ENCODE measurements at regions not wholly inside any gene's neighbourhood (a gene's known extent, or its start where the extent isn't known, plus 50 kb on each side); places are given as distances from the start of the nearest gene placed in this dataset.

DNA sequence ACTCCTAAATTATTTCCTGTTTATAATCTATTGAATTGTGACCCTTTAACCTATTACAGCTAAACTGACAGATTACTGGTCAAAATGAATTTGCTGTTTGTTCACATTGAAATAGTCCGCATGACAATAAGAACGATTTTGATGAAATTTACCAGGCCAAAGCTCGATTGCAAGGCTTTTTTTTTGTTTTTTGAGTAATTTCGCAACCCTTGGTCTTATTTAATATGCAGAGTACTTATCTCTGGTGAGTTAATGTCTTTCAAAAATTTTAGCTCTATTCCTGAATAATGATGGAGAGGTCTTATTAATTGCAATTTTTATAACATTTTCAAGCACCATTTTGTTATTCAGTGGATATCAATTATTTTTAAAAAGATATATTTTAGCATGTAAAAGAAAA lies 362.4 kb downstream of the OTOL1 start:
- no peak overlapping the region for H3K9ac ChIP-seq (ENCODE audit: insufficient read depth, low read depth, low read length)
- TF ChIP-seq, protein P1, sequence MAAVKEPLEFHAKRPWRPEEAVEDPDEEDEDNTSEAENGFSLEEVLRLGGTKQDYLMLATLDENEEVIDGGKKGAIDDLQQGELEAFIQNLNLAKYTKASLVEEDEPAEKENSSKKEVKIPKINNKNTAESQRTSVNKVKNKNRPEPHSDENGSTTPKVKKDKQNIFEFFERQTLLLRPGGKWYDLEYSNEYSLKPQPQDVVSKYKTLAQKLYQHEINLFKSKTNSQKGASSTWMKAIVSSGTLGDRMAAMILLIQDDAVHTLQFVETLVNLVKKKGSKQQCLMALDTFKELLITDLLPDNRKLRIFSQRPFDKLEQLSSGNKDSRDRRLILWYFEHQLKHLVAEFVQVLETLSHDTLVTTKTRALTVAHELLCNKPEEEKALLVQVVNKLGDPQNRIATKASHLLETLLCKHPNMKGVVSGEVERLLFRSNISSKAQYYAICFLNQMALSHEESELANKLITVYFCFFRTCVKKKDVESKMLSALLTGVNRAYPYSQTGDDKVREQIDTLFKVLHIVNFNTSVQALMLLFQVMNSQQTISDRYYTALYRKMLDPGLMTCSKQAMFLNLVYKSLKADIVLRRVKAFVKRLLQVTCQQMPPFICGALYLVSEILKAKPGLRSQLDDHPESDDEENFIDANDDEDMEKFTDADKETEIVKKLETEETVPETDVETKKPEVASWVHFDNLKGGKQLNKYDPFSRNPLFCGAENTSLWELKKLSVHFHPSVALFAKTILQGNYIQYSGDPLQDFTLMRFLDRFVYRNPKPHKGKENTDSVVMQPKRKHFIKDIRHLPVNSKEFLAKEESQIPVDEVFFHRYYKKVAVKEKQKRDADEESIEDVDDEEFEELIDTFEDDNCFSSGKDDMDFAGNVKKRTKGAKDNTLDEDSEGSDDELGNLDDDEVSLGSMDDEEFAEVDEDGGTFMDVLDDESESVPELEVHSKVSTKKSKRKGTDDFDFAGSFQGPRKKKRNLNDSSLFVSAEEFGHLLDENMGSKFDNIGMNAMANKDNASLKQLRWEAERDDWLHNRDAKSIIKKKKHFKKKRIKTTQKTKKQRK (IDR thresholded peaks at IDR 0.05; ENCODE audit: low read length), result no peak
- H4K20me1 ChIP-seq (ENCODE audit: insufficient read depth, low read length), result no peaks in the 10 kb centered on the region
- DNase-seq (ENCODE audit: low spot score), result no peak
- H3K36me3 ChIP-seq (replicated peaks in 1 of 2; ENCODE audit: control insufficient read depth in 1 of 2, insufficient read depth in 2 of 2, low read length in 2 of 2), result no peaks in the 10 kb centered on the region
- H3K4me2 ChIP-seq (ENCODE audit: low read depth, low read length), result no peak overlapping the region
- H3K27me3 ChIP-seq (ENCODE audit: control insufficient read depth in 1 of 2, insufficient read depth in 2 of 2, low read length in 2 of 2), result no peaks in the 10 kb centered on the region
- ATAC-seq, result no peak
- POLR2A ChIA-PET, result no interaction called here
- H3K4me3 ChIP-seq (replicated peaks in 1 of 3; ENCODE audit: insufficient read depth in 1 of 3, low read depth in 2 of 3, low read length in 3 of 3), result no peak overlapping the region
- H3K9me3 ChIP-seq (ENCODE audit: low read length), result no peaks in the 10 kb centered on the region
- intact Hi-C loops (cut with micrococcal nuclease; ENCODE audit: unreplicated experiment) (no loop called here), in situ Hi-C loops (cut with HindIII; ENCODE audit: extremely low pct_ligation_motif_present, low pct_unique_long_range_greater_than_20kb) (loop anchor here (25.0 kb wide), 1 partner anchor 1178 kb away; no protein-coding TSS in a partner anchor)
- 18% methylated on average over 4 of the region's 4 CpGs for WGBS (ENCODE audit: low lambda C conversion rate)
- no peaks in the 10 kb centered on the region for H3K79me2 ChIP-seq (ENCODE audit: insufficient read depth, low read length)
- no peak overlapping the region for H2AFZ ChIP-seq (ENCODE audit: low read length)
- H3K4me1 ChIP-seq (ENCODE audit: insufficient read depth, low read length), result no peaks in the 10 kb centered on the region
- BruUV-seq (replicated peaks), result no TSS peak
- no peak overlapping the region for H3K27ac ChIP-seq (ENCODE audit: extremely low read length, insufficient read depth, low read length)
- no peak for FAIRE-seq
- CTCF ChIA-PET (ENCODE audit: low intra/inter-chr PET ratio, low total read pairs), result no interaction called here

DNA sequence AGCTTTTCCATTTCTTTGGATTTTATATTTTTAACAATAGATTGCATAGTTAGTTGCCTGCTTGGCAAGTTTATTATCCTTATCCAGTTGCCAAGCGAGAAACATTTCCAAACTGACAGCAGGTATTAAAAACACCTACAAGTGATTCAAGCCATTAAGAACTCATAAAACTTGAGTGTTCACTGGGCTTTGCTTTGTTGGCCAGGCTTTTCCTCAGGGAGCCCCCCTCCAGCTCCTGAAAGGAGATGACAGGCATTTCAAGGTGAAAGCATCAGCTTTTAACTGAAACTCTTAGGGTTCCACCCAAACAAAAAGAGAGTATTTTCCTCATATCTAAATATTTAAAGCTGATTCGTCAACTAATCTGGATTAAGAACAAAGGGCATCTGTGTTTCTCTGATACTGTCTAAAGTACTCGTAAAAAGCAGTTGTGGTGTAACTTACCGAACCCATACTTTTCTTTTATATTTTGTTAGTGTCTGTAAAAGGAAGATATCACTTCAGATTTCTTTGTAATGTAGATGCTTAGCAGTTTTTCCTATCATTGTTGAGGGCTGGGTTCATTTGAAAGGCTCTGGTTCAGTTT lies 363.4 kb downstream of the OTOL1 start:
- H3K27ac ChIP-seq (ENCODE audit: extremely low read length, insufficient read depth, low read length), result no peak overlapping the region
- TF ChIP-seq, protein P2, sequence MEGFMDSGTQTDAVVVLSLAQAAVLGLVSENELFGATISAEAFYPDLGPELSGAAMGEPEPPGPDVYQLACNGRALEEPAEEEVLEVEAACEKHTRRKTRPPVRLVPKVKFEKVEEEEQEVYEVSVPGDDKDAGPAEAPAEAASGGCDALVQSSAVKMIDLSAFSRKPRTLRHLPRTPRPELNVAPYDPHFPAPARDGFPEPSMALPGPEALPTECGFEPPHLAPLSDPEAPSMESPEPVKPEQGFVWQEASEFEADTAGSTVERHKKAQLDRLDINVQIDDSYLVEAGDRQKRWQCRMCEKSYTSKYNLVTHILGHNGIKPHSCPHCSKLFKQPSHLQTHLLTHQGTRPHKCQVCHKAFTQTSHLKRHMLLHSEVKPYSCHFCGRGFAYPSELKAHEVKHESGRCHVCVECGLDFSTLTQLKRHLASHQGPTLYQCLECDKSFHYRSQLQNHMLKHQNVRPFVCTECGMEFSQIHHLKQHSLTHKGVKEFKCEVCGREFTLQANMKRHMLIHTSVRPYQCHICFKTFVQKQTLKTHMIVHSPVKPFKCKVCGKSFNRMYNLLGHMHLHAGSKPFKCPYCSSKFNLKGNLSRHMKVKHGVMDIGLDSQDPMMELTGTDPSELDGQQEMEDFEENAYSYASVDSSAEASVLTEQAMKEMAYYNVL (CRISPR knock-in tag; IDR thresholded peaks at IDR 0.05; ENCODE audit: borderline replicate concordance), result no peak
- TF ChIP-seq U2AF1 (optimal IDR thresholded peaks at IDR 0.05; ENCODE audit: low read depth, low read length), result no peak
- no peak for TF ChIP-seq PCBP2 (optimal IDR thresholded peaks at IDR 0.05; ENCODE audit: low read depth, low read length, poor library complexity, severe bottlenecking)
- TF ChIP-seq, protein P3, sequence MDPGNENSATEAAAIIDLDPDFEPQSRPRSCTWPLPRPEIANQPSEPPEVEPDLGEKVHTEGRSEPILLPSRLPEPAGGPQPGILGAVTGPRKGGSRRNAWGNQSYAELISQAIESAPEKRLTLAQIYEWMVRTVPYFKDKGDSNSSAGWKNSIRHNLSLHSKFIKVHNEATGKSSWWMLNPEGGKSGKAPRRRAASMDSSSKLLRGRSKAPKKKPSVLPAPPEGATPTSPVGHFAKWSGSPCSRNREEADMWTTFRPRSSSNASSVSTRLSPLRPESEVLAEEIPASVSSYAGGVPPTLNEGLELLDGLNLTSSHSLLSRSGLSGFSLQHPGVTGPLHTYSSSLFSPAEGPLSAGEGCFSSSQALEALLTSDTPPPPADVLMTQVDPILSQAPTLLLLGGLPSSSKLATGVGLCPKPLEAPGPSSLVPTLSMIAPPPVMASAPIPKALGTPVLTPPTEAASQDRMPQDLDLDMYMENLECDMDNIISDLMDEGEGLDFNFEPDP (CRISPR knock-in tag; conservative IDR thresholded peaks at IDR 0.05), result no peak
- TF ChIP-seq TOE1 (CRISPR knock-in tag; IDR thresholded peaks at IDR 0.05), result no peak
- no peak for TF ChIP-seq JARID2 (CRISPR knock-in tag; IDR thresholded peaks at IDR 0.05; ENCODE audit: insufficient replicate concordance)
- no peak for TF ChIP-seq REXO4 (CRISPR knock-in tag; IDR thresholded peaks at IDR 0.05; ENCODE audit: borderline replicate concordance)
- TF ChIP-seq ESRRA (CRISPR knock-in tag; IDR thresholded peaks at IDR 0.05; ENCODE audit: low read depth), result no peak
- TF ChIP-seq ZNF329 (CRISPR knock-in tag; IDR thresholded peaks at IDR 0.05; ENCODE audit: low read depth), result no peak
- no peak for TF ChIP-seq MAFF (IDR thresholded peaks at IDR 0.05; ENCODE audit: low read depth, low read length)
- TF ChIP-seq ATAD3A (CRISPR knock-in tag; IDR thresholded peaks at IDR 0.05), result no peak
- ChIA-PET POLR2A (no interaction called here), CTCF (ENCODE audit: low intra/inter-chr PET ratio, low total read pairs) (no interaction called here)
- in situ Hi-C loops (cut with HindIII; ENCODE audit: extremely low pct_ligation_motif_present, low pct_unique_long_range_greater_than_20kb) (loop anchor here (25.0 kb wide), 1 partner anchor 1177 kb away; no protein-coding TSS in a partner anchor), intact Hi-C loops (cut with micrococcal nuclease; ENCODE audit: unreplicated experiment) (no loop called here)
- H3K4me2 ChIP-seq (ENCODE audit: low read depth, low read length), result no peak overlapping the region
- FAIRE-seq, result no peak
- no peak overlapping the region for H2AFZ ChIP-seq (ENCODE audit: low read length)
- no peaks in the 10 kb centered on the region for H3K4me1 ChIP-seq (ENCODE audit: insufficient read depth, low read length)
- no peaks in the 10 kb centered on the region for H3K36me3 ChIP-seq (replicated peaks in 1 of 2; ENCODE audit: control insufficient read depth in 1 of 2, insufficient read depth in 2 of 2, low read length in 2 of 2)
- H3K9me3 ChIP-seq (ENCODE audit: low read length), result no peaks in the 10 kb centered on the region
- no peaks in the 10 kb centered on the region for H3K79me2 ChIP-seq (ENCODE audit: insufficient read depth, low read length)
- 0% methylated on average over 4 of the region's 4 CpGs for WGBS (ENCODE audit: low lambda C conversion rate)
- no peaks in the 10 kb centered on the region for H3K27me3 ChIP-seq (ENCODE audit: control insufficient read depth in 1 of 2, insufficient read depth in 2 of 2, low read length in 2 of 2)
- H4K20me1 ChIP-seq (ENCODE audit: insufficient read depth, low read length), result no peaks in the 10 kb centered on the region
- no peak overlapping the region for H3K9ac ChIP-seq (ENCODE audit: insufficient read depth, low read depth, low read length)
- BruUV-seq (replicated peaks), result no TSS peak
- ATAC-seq, result no peak
- DNase-seq (ENCODE audit: low spot score), result no peak
- no peak overlapping the region for H3K4me3 ChIP-seq (replicated peaks in 1 of 3; ENCODE audit: insufficient read depth in 1 of 3, low read depth in 2 of 3, low read length in 3 of 3)

Measured in HepG2 (cell line).